ENCODE measurements at regions not wholly inside any gene's neighbourhood (a gene's known extent, or its start where the extent isn't known, plus 50 kb on each side); places are given as distances from the start of the nearest gene placed in this dataset.

- Histone ChIP-seq H3K27me3 (ENCODE audit: insufficient read depth, low read length) (no peaks in the 10 kb centered on the region), H3K4me3 (replicated peaks in 1 of 2; ENCODE audit: low read depth in 1 of 2, low read length in 2 of 2) (no peak overlapping the region), H3K4me1 (ENCODE audit: control insufficient read depth in 1 of 2, insufficient read depth in 2 of 2, low read length in 2 of 2) (no peaks in the 10 kb centered on the region), H3K36me3 (ENCODE audit: control insufficient read depth in 1 of 2, insufficient read depth in 2 of 2, low read length in 2 of 2) (no peaks in the 10 kb centered on the region), H3K4me2 (ENCODE audit: low read length) (no peak overlapping the region), H3K9ac (ENCODE audit: low read length) (no peak overlapping the region), H2AFZ (ENCODE audit: low read depth, low read length, poor library complexity, severe bottlenecking) (no peak overlapping the region), H3K79me2 (ENCODE audit: insufficient read depth, low read length) (no peaks in the 10 kb centered on the region), H3K9me3 (ENCODE audit: control insufficient read depth in 1 of 2, insufficient read depth in 1 of 2, low read depth in 1 of 2, low read length in 2 of 2) (no peaks in the 10 kb centered on the region), H3K27ac (ENCODE audit: low read depth, low read length) (no peak overlapping the region), H3K9me2 (ENCODE audit: insufficient read depth) (no peaks in the 10 kb centered on the region), H4K20me1 (ENCODE audit: insufficient read depth) (no peaks in the 10 kb centered on the region)
- no TSS peak for BruUV-seq (replicated peaks)
- ChIA-PET CTCF (no interaction called here), POLR2A (interaction anchor here (0.5 kb wide), 1 partner anchor 16 kb away, joined by 3 read pairs; no protein-coding TSS in a partner anchor), RAD21 (ENCODE audit: low non-redundant PET in 1 of 2, low total read pairs in 2 of 2, uncharacterized antibody in 2 of 2, unreplicated experiment in 2 of 2) (no interaction called here)
- DNase-seq (ENCODE audit: low read depth, low spot score) (no peak), ATAC-seq (no peak)
- intact Hi-C loops (cut with micrococcal nuclease): no loop called here
- TF ChIP-seq POLR2A (IDR thresholded peaks at IDR 0.05; ENCODE audit: borderline replicate concordance, extremely low read depth, insufficient read depth, insufficient read length) (no peak), EZH2phosphoT487 (IDR thresholded peaks at IDR 0.05; ENCODE audit: borderline replicate concordance) (no peak)
These were observed 233.5 kb downstream of the EFNB2 start for GRCh38 chr13:106302011-106302410.

DNA sequence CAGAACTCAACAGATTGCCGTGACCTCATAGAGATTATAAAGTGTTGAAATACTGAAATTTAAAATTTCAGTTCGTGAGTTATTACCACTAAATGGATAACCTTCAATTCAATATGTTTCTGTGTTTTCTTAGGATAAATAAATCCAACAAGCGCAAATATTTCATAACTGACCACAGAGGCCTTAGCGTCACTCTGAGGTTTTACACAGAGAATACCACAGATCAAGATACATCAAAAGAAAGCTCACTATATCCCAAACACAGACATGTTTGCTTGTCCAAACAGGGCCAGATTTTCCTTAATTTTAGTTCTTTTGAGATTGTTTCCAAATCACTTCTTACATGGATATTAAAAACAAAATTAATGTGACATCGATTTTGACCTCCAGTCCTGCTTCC, 235.8 kb downstream of the EFNB2 start:
- no peak for ATAC-seq
- BruUV-seq (replicated peaks): no TSS peak
- Histone ChIP-seq H3K9ac (ENCODE audit: low read length) (no peak overlapping the region), H3K4me3 (replicated peaks in 1 of 2; ENCODE audit: low read depth in 1 of 2, low read length in 2 of 2) (no peak overlapping the region), H3K79me2 (ENCODE audit: insufficient read depth, low read length) (no peaks in the 10 kb centered on the region), H3K27ac (ENCODE audit: low read depth, low read length) (no peak overlapping the region), H3K9me3 (ENCODE audit: control insufficient read depth in 1 of 2, insufficient read depth in 1 of 2, low read depth in 1 of 2, low read length in 2 of 2) (no peaks in the 10 kb centered on the region), H3K36me3 (ENCODE audit: control insufficient read depth in 1 of 2, insufficient read depth in 2 of 2, low read length in 2 of 2) (no peaks in the 10 kb centered on the region), H3K27me3 (ENCODE audit: insufficient read depth, low read length) (no peaks in the 10 kb centered on the region), H4K20me1 (ENCODE audit: insufficient read depth) (no peaks in the 10 kb centered on the region), H3K4me1 (ENCODE audit: control insufficient read depth in 1 of 2, insufficient read depth in 2 of 2, low read length in 2 of 2) (no peaks in the 10 kb centered on the region), H3K4me2 (ENCODE audit: low read length) (no peak overlapping the region), H2AFZ (ENCODE audit: low read depth, low read length, poor library complexity, severe bottlenecking) (no peak overlapping the region), H3K9me2 (ENCODE audit: insufficient read depth) (no peaks in the 10 kb centered on the region)
- ChIA-PET POLR2A (no interaction called here), RAD21 (ENCODE audit: low non-redundant PET in 1 of 2, low total read pairs in 2 of 2, uncharacterized antibody in 2 of 2, unreplicated experiment in 2 of 2) (no interaction called here), CTCF (no interaction called here)
- no peak for DNase-seq (ENCODE audit: low read depth, low spot score)
- intact Hi-C loops (cut with micrococcal nuclease): no loop called here
- TF ChIP-seq EZH2 (IDR thresholded peaks at IDR 0.05) (no peak), SIN3A (IDR thresholded peaks at IDR 0.05; ENCODE audit: low read depth) (no peak), POLR2A (IDR thresholded peaks at IDR 0.05; ENCODE audit: borderline replicate concordance, extremely low read depth, insufficient read depth, insufficient read length) (no peak), RAD21 (IDR thresholded peaks at IDR 0.05; ENCODE audit: low read depth) (no peak), YY1 (IDR thresholded peaks at IDR 0.05; ENCODE audit: extremely low read depth, insufficient replicate concordance, low read depth, low read length) (no peak), CTCF (IDR thresholded peaks at IDR 0.05 in 2 of 3, conservative IDR thresholded peaks at IDR 0.05 in 1 of 3; ENCODE audit: borderline replicate concordance in 1 of 3, insufficient read depth in 1 of 3, low read depth in 2 of 3, low read length in 2 of 3) (no peak), FOSL1 (IDR thresholded peaks at IDR 0.05; ENCODE audit: low read depth) (no peak), CBX3 (IDR thresholded peaks at IDR 0.05; ENCODE audit: low read depth) (no peak), TCF7L2 (IDR thresholded peaks at IDR 0.05; ENCODE audit: borderline replicate concordance, extremely low read depth, insufficient read depth, insufficient read length) (no peak), POLR2AphosphoS5 (IDR thresholded peaks at IDR 0.05; ENCODE audit: low read depth, low read length) (no peak), EZH2phosphoT487 (IDR thresholded peaks at IDR 0.05; ENCODE audit: borderline replicate concordance) (no peak), REST (IDR thresholded peaks at IDR 0.05; ENCODE audit: low read depth) (no peak), EGR1 (IDR thresholded peaks at IDR 0.05; ENCODE audit: low read depth) (no peak), ZFX (IDR thresholded peaks at IDR 0.05) (no peak)
- TF ChIP-seq, protein P1, sequence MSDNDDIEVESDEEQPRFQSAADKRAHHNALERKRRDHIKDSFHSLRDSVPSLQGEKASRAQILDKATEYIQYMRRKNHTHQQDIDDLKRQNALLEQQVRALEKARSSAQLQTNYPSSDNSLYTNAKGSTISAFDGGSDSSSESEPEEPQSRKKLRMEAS (IDR thresholded peaks at IDR 0.05): no peak

Data from HCT116 (cell line).